Fibroblast of the aortic adventitia (primary cell): ENCODE measurements at regions not wholly inside any gene's neighbourhood (a gene's known extent, or its start where the extent isn't known, plus 50 kb on each side); places are given as distances from the start of the nearest gene placed in this dataset.

Experiments used
- DNase-seq: peaks from one replicate; pipeline ENCODE4 v3.0.0-alpha.2; 2010; ENCODE audit warnings: low read depth
- H3K4me3 ChIP-seq: 2 replicates; pipeline ENCODE4 v1.5.1; 2011; ENCODE audit warnings: low read depth, mild to moderate bottlenecking, control low read depth, low read length, moderate library complexity
- CTCF ChIP-seq: IDR thresholded peaks from 2 replicates; pipeline ENCODE4 v1.5.1; 2011; ENCODE audit warnings: mild to moderate bottlenecking, low read length, control low read depth, inconsistent platforms; ENCODE audit not compliant: insufficient read depth

GRCh38 chr2:190598621-190599020 is 50.3 kb upstream of the NAB1 start:
- H3K4me3 ChIP-seq = no peak overlapping the region
- no peak for TF ChIP-seq CTCF
- DNase-seq = no peak

GRCh38 chr2:190599073-190599472 is 49.8 kb upstream of the NAB1 start:
- no peak overlapping the region for H3K4me3 ChIP-seq
- no peak for TF ChIP-seq CTCF
- DNase-seq = no peak
